H1 (cell line): ENCODE measurements at regions not wholly inside any gene's neighbourhood (a gene's known extent, or its start where the extent isn't known, plus 50 kb on each side); places are given as distances from the start of the nearest gene placed in this dataset.

Experiments
- CTCF ChIA-PET: fragments of 300-600 bp; sonication (Branson Sonifier 250); formaldehyde crosslinking; loops from one replicate; lab custom pipeline; 2021; ENCODE audit not compliant: partially characterized antibody; lab: Charles Lee
- POLR2A ChIA-PET: fragments of 300-600 bp; sonication (Branson Sonifier 250); formaldehyde crosslinking; loops from one replicate; lab custom pipeline; 2021; ENCODE audit warnings: inconsistent platforms; ENCODE audit not compliant: partially characterized antibody; lab: Charles Lee
- DNase-seq, 2 experiments: peaks; one replicate each; pipeline versions ENCODE4 v3.0.0 to v3.0.0-alpha.2; 2010 to 2022; ENCODE audit warnings: low spot score in 2 of 2, low read depth in 1 of 2, mixed read lengths in 1 of 2
- FAIRE-seq: peaks from 2 replicates; lab custom pipeline; 2011; peaks lifted over from hg19 to GRCh38; lab: Jason Lieb, UNC
- H2AFZ ChIP-seq: 2 replicates; pipeline ENCODE4 v1.8.1; 2012; ENCODE audit warnings: low read length, inconsistent platforms
- H2AK5ac ChIP-seq: 2 replicates; pipeline ENCODE4 v1.6.1; 2013; ENCODE audit warnings: low read depth, low read length
- H2BK120ac ChIP-seq: replicated peaks from 2 replicates; pipeline ENCODE3; 2013; ENCODE audit warnings: low read depth, low read length, inconsistent platforms
- H2BK12ac ChIP-seq: 2 replicates; pipeline ENCODE4 v1.6.1; 2013; ENCODE audit warnings: low read depth, low read length
- H2BK15ac ChIP-seq: 2 replicates; pipeline ENCODE4 v1.6.1; 2013; ENCODE audit warnings: low read length
- H2BK20ac ChIP-seq: 2 replicates; pipeline ENCODE4 v1.6.1; 2013; ENCODE audit warnings: low read length
- H2BK5ac ChIP-seq: 2 replicates; pipeline ENCODE4 v1.6.1; 2013; ENCODE audit warnings: low read depth, low read length
- H3K14ac ChIP-seq: 2 replicates; pipeline ENCODE4 v1.6.1; 2013; ENCODE audit warnings: inconsistent platforms; ENCODE audit not compliant: insufficient read length
- H3K18ac ChIP-seq: 2 replicates; pipeline ENCODE4 v1.6.1; 2013; ENCODE audit warnings: low read length; ENCODE audit errors: extremely low read depth
- H3K23ac ChIP-seq: 2 replicates; pipeline ENCODE4 v1.6.1; 2013; ENCODE audit warnings: inconsistent platforms; ENCODE audit not compliant: insufficient read length
- H3K23me2 ChIP-seq: 2 replicates; pipeline ENCODE4 v1.6.1; 2013; ENCODE audit warnings: low read depth, low read length
- H3K27ac ChIP-seq: 2 replicates; pipeline ENCODE4 v1.6.1; 2011; ENCODE audit warnings: low read depth, low read length, inconsistent platforms
- H3K27me3 ChIP-seq, 4 experiments: replicated peaks in 1 of 4; 1 replicate in 1 of 4; 2 replicates in 3 of 4; pipeline versions ENCODE4 v1.6.1 to v1.8.1; 2011 to 2013; ENCODE audit warnings: low read length in 3 of 4, mild to moderate bottlenecking in 3 of 4, inconsistent platforms in 2 of 4, mixed read lengths in 2 of 4, moderate library complexity in 1 of 4; ENCODE audit not compliant: control insufficient read depth in 3 of 4, insufficient read depth in 3 of 4; ENCODE audit errors: extremely low read depth in 1 of 4
- H3K36me3 ChIP-seq, 4 experiments: 2 replicates each; pipeline versions ENCODE4 v1.6.1 to v1.8.1; 2011 to 2013; ENCODE audit warnings: mild to moderate bottlenecking in 4 of 4, low read length in 3 of 4, moderate library complexity in 2 of 4, control low read depth in 1 of 4, inconsistent platforms in 1 of 4; ENCODE audit not compliant: insufficient read depth in 4 of 4, control insufficient read depth in 2 of 4
- H3K4ac ChIP-seq: replicated peaks from 2 replicates; pipeline ENCODE3; 2013; ENCODE audit warnings: low read length, low read depth, mixed read lengths, inconsistent platforms; ENCODE audit not compliant: insufficient read length
- H3K4me1 ChIP-seq, 4 experiments: replicated peaks in 1 of 4; 1 replicate in 1 of 4; 2 replicates in 3 of 4; pipeline versions ENCODE4 v1.6.1 to v1.8.1; 2011 to 2013; ENCODE audit warnings: low read length in 3 of 4, inconsistent platforms in 2 of 4, mixed read lengths in 1 of 4; ENCODE audit not compliant: insufficient read depth in 4 of 4, control insufficient read depth in 3 of 4
- H3K4me2 ChIP-seq, 2 experiments: 2 replicates each; pipeline versions ENCODE4 v1.6.1 to v1.8.1; 2011 to 2013; ENCODE audit warnings: low read depth in 2 of 2, low read length in 2 of 2, control low read depth in 1 of 2, inconsistent platforms in 1 of 2, mild to moderate bottlenecking in 1 of 2; ENCODE audit not compliant: insufficient read depth in 1 of 2
- H3K4me3 ChIP-seq, 4 experiments: fragments of 200-600, 300-600 bp in 1 of 4; sonication (generic), shearing (Covaris generic), sonication (Bioruptor Twin) in 1 of 4; 2 replicates each; pipeline versions ENCODE4 v1.5.1 to v1.8.1; 2011 to 2016; ENCODE audit warnings: low read length in 4 of 4, low read depth in 3 of 4, control low read depth in 2 of 4, inconsistent platforms in 2 of 4, mild to moderate bottlenecking in 2 of 4, mixed read lengths in 1 of 4, moderate library complexity in 1 of 4; ENCODE audit not compliant: insufficient read depth in 2 of 4; ENCODE audit errors: extremely low read depth in 1 of 4
- H3K56ac ChIP-seq: replicated peaks from 2 replicates; pipeline ENCODE3; 2013; ENCODE audit warnings: low read depth, mild to moderate bottlenecking, mixed read lengths, low read length, inconsistent platforms; ENCODE audit not compliant: insufficient read length
- H3K79me1 ChIP-seq: 2 replicates; pipeline ENCODE4 v1.6.1; 2013; ENCODE audit warnings: low read depth, low read length, control low read depth
- H3K79me2 ChIP-seq, 2 experiments: 2 replicates each; pipeline versions ENCODE4 v1.6.1 to v1.8.1; 2012 to 2013; ENCODE audit warnings: low read length in 2 of 2, mild to moderate bottlenecking in 2 of 2, inconsistent platforms in 1 of 2; ENCODE audit not compliant: insufficient read depth in 2 of 2, control insufficient read depth in 1 of 2
- H3K9ac ChIP-seq, 4 experiments: replicated peaks in 1 of 4; 1 replicate in 1 of 4; 2 replicates in 3 of 4; pipeline versions ENCODE4 v1.6.1 to v1.8.1; 2011 to 2013; ENCODE audit warnings: low read depth in 3 of 4, low read length in 3 of 4, control low read depth in 2 of 4, mild to moderate bottlenecking in 2 of 4, moderate library complexity in 2 of 4, inconsistent platforms in 1 of 4; ENCODE audit errors: extremely low read depth in 1 of 4
- H3K9me3 ChIP-seq, 2 experiments: 2 replicates each; pipeline versions ENCODE4 v1.6.1 to v1.8.1; 2012 to 2013; ENCODE audit warnings: mild to moderate bottlenecking in 2 of 2, moderate library complexity in 2 of 2, control low read depth in 1 of 2, inconsistent platforms in 1 of 2, low read depth in 1 of 2, low read length in 1 of 2, mixed read lengths in 1 of 2; ENCODE audit not compliant: insufficient read depth in 2 of 2
- H4K20me1 ChIP-seq, 2 experiments: replicated peaks in 1 of 2; 2 replicates each; pipeline versions ENCODE3 to v1.8.1; 2011 to 2013; ENCODE audit warnings: inconsistent platforms in 2 of 2, low read length in 2 of 2, mild to moderate bottlenecking in 1 of 2; ENCODE audit not compliant: insufficient read depth in 2 of 2, control insufficient read depth in 1 of 2
- H4K5ac ChIP-seq: 2 replicates; pipeline ENCODE4 v1.6.1; 2013; ENCODE audit warnings: low read length, low read depth, mixed read lengths, inconsistent platforms; ENCODE audit not compliant: insufficient read length
- H4K8ac ChIP-seq: 2 replicates; pipeline ENCODE4 v1.8.0; 2013; ENCODE audit warnings: mild to moderate bottlenecking, moderate library complexity, low read length, inconsistent platforms; ENCODE audit not compliant: insufficient read depth; ENCODE audit errors: extremely low read depth
- H4K91ac ChIP-seq: replicated peaks from 2 replicates; pipeline ENCODE3; 2013; ENCODE audit warnings: low read length, mixed read lengths, inconsistent platforms; ENCODE audit not compliant: insufficient read length
- ASH2L ChIP-seq: fragments of 200-600, 300-600 bp; sonication (generic); IDR thresholded peaks from one replicate; pipeline ENCODE4 v1.7.1; 2017; ENCODE audit warnings: low read length
- BRCA1 ChIP-seq: IDR thresholded peaks from 2 replicates; pipeline ENCODE4 v1.6.1; 2012; ENCODE audit warnings: low read depth, low read length, improper control_type of control experiment
- CHD2 ChIP-seq: IDR thresholded peaks from 2 replicates; pipeline ENCODE4 v1.6.1; 2012; ENCODE audit warnings: low read length, improper control_type of control experiment
- CREB1 ChIP-seq: IDR thresholded peaks from 2 replicates; pipeline ENCODE4 v1.6.1; 2012; ENCODE audit warnings: inconsistent platforms
- CTBP2 ChIP-seq: IDR thresholded peaks from 2 replicates; pipeline ENCODE4 v1.7.0; 2011; ENCODE audit warnings: borderline replicate concordance, mild to moderate bottlenecking, moderate library complexity, mixed read lengths, low read length; ENCODE audit not compliant: insufficient read depth, insufficient read length
- EZH2 ChIP-seq: fragments of 200-600 bp; sonication (generic); IDR thresholded peaks from 2 replicates; pipeline ENCODE4 v1.7.1; 2012; ENCODE audit warnings: low read depth, mild to moderate bottlenecking, moderate library complexity, low read length, inconsistent platforms; ENCODE audit not compliant: severe bottlenecking
- POLR2A ChIP-seq, 2 experiments: IDR thresholded peaks; 1 replicate in 1 of 2; 2 replicates in 1 of 2; pipeline ENCODE4 v1.6.1; 2011; ENCODE audit warnings: low read depth in 2 of 2, low read length in 2 of 2, mild to moderate bottlenecking in 2 of 2; ENCODE audit errors: control extremely low read depth in 1 of 2
- RNF2 ChIP-seq: fragments of 200-900, 300-1000 bp; sonication (generic); IDR thresholded peaks from 2 replicates; pipeline ENCODE4 v1.7.1; 2016; ENCODE audit warnings: borderline replicate concordance, low read depth, mild to moderate bottlenecking, antibody characterized with exemption, low read length; ENCODE audit not compliant: poor library complexity, severe bottlenecking; ENCODE audit errors: missing control alignments
- RXRA ChIP-seq: IDR thresholded peaks from 2 replicates; pipeline ENCODE4 v1.6.1; 2011; ENCODE audit warnings: low read depth, mild to moderate bottlenecking, low read length, moderate library complexity; ENCODE audit not compliant: insufficient read depth
- SAP30 ChIP-seq: fragments of 300-600 bp; sonication (generic); IDR thresholded peaks from 2 replicates; pipeline ENCODE4 v1.7.1; 2012; ENCODE audit warnings: low read length, moderate library complexity, mild to moderate bottlenecking, inconsistent platforms; ENCODE audit not compliant: insufficient read depth, insufficient replicate concordance
- SIX5 ChIP-seq: IDR thresholded peaks from 2 replicates; pipeline ENCODE4 v1.6.1; 2011; ENCODE audit warnings: mild to moderate bottlenecking, low read depth, low read length
- SUZ12 ChIP-seq: fragments of 200-600 bp; sonication (generic); IDR thresholded peaks from 2 replicates; pipeline ENCODE4 v1.6.1; 2012; ENCODE audit warnings: mild to moderate bottlenecking, inconsistent platforms, low read length, moderate library complexity, mixed read lengths
- TCF12 ChIP-seq: IDR thresholded peaks from 2 replicates; pipeline ENCODE4 v1.6.1; 2011; ENCODE audit warnings: low read depth, mild to moderate bottlenecking, low read length
- YY1 ChIP-seq: IDR thresholded peaks from 2 replicates; pipeline ENCODE4 v1.6.1; 2011; ENCODE audit warnings: low read depth, mild to moderate bottlenecking, low read length
- WGBS, 2 experiments: shearing (Covaris generic) in 1 of 2; methylation state at CpG; one replicate each; pipeline versions ENCODE4 v1.1.6 to v1.1.7; 2013 to 2015; ENCODE audit warnings: low lambda C conversion rate in 2 of 2, mixed read lengths in 2 of 2, inconsistent platforms in 1 of 2, low coverage in 1 of 2, missing lambda C conversion rate in 1 of 2; ENCODE audit not compliant: insufficient replicate concordance in 2 of 2, insufficient coverage in 1 of 2, insufficient read length in 1 of 2; ENCODE audit errors: extremely low coverage in 1 of 2, missing lambda C conversion rate in 1 of 2; 5-methylcytosine and 5-hydroxymethylcytosine counted together

DNA sequence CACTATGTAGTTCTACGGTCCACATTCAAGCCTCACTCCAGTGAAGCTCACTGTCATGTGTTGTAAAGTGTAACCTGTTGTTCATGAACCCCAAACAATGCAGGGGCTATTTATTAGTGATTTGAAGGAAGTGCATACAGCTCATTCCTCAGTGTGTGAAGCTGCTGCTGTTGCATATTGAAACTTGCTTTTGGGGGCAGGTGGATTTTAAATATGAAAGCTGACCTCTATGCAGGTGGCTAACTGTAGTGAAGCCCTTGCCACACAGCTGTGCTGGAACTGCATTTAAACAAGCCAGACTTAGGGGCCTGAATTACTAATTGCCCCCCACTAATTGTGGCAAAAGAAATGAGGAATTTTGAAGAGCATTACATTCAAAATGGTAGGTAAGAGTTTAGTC lies 226.3 kb downstream of the ATP23 start (continued):
- no peak for TF ChIP-seq CREB1

DNA sequence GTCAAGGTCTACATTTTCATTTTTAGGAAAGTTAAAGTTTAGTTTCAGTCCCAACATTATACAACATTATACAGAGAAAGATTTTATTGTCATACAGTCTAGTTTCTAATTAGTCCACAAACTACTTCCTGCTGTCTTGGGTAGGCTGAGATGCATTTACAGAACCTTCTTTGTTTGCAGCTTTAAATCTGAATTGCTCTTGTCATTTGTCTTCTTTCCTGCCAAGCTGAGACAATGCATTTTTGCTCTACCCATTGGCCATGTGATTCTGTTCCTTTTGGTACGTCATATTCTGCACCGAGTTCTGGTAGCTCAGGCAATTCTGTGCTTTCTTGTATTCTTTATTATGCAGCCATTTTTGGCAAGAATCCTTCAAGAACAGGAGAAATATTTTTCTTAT lies 228.5 kb downstream of the ATP23 start:
- no peaks in the 10 kb centered on the region for H3K9me3 ChIP-seq
- DNase-seq, result no peak
- H4K91ac ChIP-seq, result no peak overlapping the region
- H2BK15ac ChIP-seq, result no peak overlapping the region
- no peak overlapping the region for H3K9ac ChIP-seq
- H3K18ac ChIP-seq, result no peak overlapping the region
- FAIRE-seq, result no peak
- WGBS, 2 experiments, result 69% methylated on average over 2 of the region's 2 CpGs; no CpG with 5 or more reads in 1 of the 2 experiments
- no peaks in the 10 kb centered on the region for H3K79me2 ChIP-seq
- ChIA-PET POLR2A (no interaction called here), CTCF (interaction anchor here (2.1 kb wide), 1 partner anchor 11 kb away, joined by 4 read pairs; no protein-coding TSS in a partner anchor)
- peaks cover 0 to 8% (median 1%) of the 10 kb centered on the region in 4 experiments; a peak in 1 of 7 replicates for H3K4me1 ChIP-seq
- no peak overlapping the region for H2BK120ac ChIP-seq
- no peak overlapping the region for H2BK12ac ChIP-seq
- no peaks in the 10 kb centered on the region for H3K79me1 ChIP-seq
- no peak overlapping the region for H2BK20ac ChIP-seq
- no peak overlapping the region for H4K5ac ChIP-seq
- H3K4me3 ChIP-seq, result no peak overlapping the region
- no peak overlapping the region for H2AK5ac ChIP-seq
- no peak overlapping the region for H2BK5ac ChIP-seq
- no peak overlapping the region for H3K56ac ChIP-seq
- H3K23me2 ChIP-seq, result no peaks in the 10 kb centered on the region
- no peak overlapping the region for H3K23ac ChIP-seq
- H3K4ac ChIP-seq, result no peak overlapping the region
- H3K27me3 ChIP-seq, result no peaks in the 10 kb centered on the region
- no peaks in the 10 kb centered on the region for H3K36me3 ChIP-seq
- no peak overlapping the region for H3K4me2 ChIP-seq
- peak overlapping the region; percentile 21; the same call in 1 of the 2 replicates for H2AFZ ChIP-seq
- H3K27ac ChIP-seq, result no peak overlapping the region
- no peak overlapping the region for H4K8ac ChIP-seq
- no peak overlapping the region for H3K14ac ChIP-seq
- no peaks in the 10 kb centered on the region for H4K20me1 ChIP-seq
- TF ChIP-seq BRCA1 (no peak), CTBP2 (no peak), CREB1 (no peak), YY1 (no peak), SIX5 (no peak), SAP30 (no peak), RNF2 (no peak), CHD2 (no peak), ASH2L (no peak), EZH2 (no peak), TCF12 (no peak), SUZ12 (no peak), RXRA (no peak), POLR2A (IDR thresholded peaks at IDR 0.05; ENCODE audit: control extremely low read depth in 1 of 2, low read depth in 2 of 2, low read length in 2 of 2) (no peak)
